ENCODE measurements at regions not wholly inside any gene's neighbourhood (a gene's known extent, or its start where the extent isn't known, plus 50 kb on each side); places are given as distances from the start of the nearest gene placed in this dataset.
A peak's percentile ranks its signal among the peaks of the same experiment; 100 is the strongest.

- peak in 2 of 3 donors; percentile 35 to 59 for DNase-seq (ENCODE audit: low read depth in 2 of 3, low spot score in 2 of 3)
Measured at GRCh38 chr22:27416511-27417420, 384.8 kb downstream of the MN1 start.

- DNase-seq (ENCODE audit: low read depth in 2 of 3, low spot score in 2 of 3), result no peak
Measured at GRCh38 chr22:27417421-27417814, 384.1 kb downstream of the MN1 start.

GRCh38 chr22:27418261-27418660, 383.3 kb downstream of the MN1 start:
- DNase-seq (ENCODE audit: low read depth in 2 of 3, low spot score in 2 of 3), result no peak

GRCh38 chr22:27419473-27419872, 382.1 kb downstream of the MN1 start:
- no peak for DNase-seq (ENCODE audit: low read depth in 2 of 3, low spot score in 2 of 3)

- DNase-seq (ENCODE audit: low read depth in 2 of 3, low spot score in 2 of 3), result no peak
Measured at GRCh38 chr22:27420195-27420816, 381.2 kb downstream of the MN1 start.

- peak in 1 of 3 donors; percentile 39 for DNase-seq (ENCODE audit: low read depth in 2 of 3, low spot score in 2 of 3)
Measured at GRCh38 chr22:27420817-27421361, 380.7 kb downstream of the MN1 start.

GRCh38 chr22:27422442-27422841, 379.1 kb downstream of the MN1 start:
- no peak for DNase-seq (ENCODE audit: low read depth in 2 of 3, low spot score in 2 of 3)

- no peak for DNase-seq (ENCODE audit: low read depth in 2 of 3, low spot score in 2 of 3)
Measured at GRCh38 chr22:27424319-27424718, 377.2 kb downstream of the MN1 start.

- no peak for DNase-seq (ENCODE audit: low read depth in 2 of 3, low spot score in 2 of 3)
Measured at GRCh38 chr22:27429476-27429875, 372.1 kb downstream of the MN1 start.

GRCh38 chr22:27431081-27431480, 370.5 kb downstream of the MN1 start:
- DNase-seq (ENCODE audit: low read depth in 2 of 3, low spot score in 2 of 3), result no peak

- no peak for DNase-seq (ENCODE audit: low read depth in 2 of 3, low spot score in 2 of 3)
Measured at GRCh38 chr22:27431896-27432295, 369.7 kb downstream of the MN1 start.

- DNase-seq (ENCODE audit: low read depth in 2 of 3, low spot score in 2 of 3), result no peak
Measured at GRCh38 chr22:27433099-27433498, 368.5 kb downstream of the MN1 start.

- DNase-seq (ENCODE audit: low read depth in 2 of 3, low spot score in 2 of 3), result no peak
Measured at GRCh38 chr22:27433585-27434190, 367.9 kb downstream of the MN1 start.

- DNase-seq (ENCODE audit: low read depth in 2 of 3, low spot score in 2 of 3), result no peak
Measured at GRCh38 chr22:27434898-27435297, 366.7 kb downstream of the MN1 start.

- no peak for DNase-seq (ENCODE audit: low read depth in 2 of 3, low spot score in 2 of 3)
Measured at GRCh38 chr22:27435844-27436576, 365.5 kb downstream of the MN1 start.

GRCh38 chr22:27436591-27436990, 365.0 kb downstream of the MN1 start:
- DNase-seq (ENCODE audit: low read depth in 2 of 3, low spot score in 2 of 3), result no peak

- DNase-seq (ENCODE audit: low read depth in 2 of 3, low spot score in 2 of 3), result no peak
Measured at GRCh38 chr22:27437570-27437969, 364.0 kb downstream of the MN1 start.

- peak in 1 of 3 donors; percentile 16 for DNase-seq (ENCODE audit: low read depth in 2 of 3, low spot score in 2 of 3)
Measured at GRCh38 chr22:27438271-27438980, 363.1 kb downstream of the MN1 start.

- no peak for DNase-seq (ENCODE audit: low read depth in 2 of 3, low spot score in 2 of 3)
Measured at GRCh38 chr22:27439131-27439530, 362.4 kb downstream of the MN1 start.

- peak in 1 of 3 donors; percentile 46 for DNase-seq (ENCODE audit: low read depth in 2 of 3, low spot score in 2 of 3)
Measured at GRCh38 chr22:27440304-27440865, 361.2 kb downstream of the MN1 start.

All from hematopoietic multipotent progenitor cell (in vitro differentiated cells).